ENCODE measurements at regions not wholly inside any gene's neighbourhood (a gene's known extent, or its start where the extent isn't known, plus 50 kb on each side); places are given as distances from the start of the nearest gene placed in this dataset.

DNA sequence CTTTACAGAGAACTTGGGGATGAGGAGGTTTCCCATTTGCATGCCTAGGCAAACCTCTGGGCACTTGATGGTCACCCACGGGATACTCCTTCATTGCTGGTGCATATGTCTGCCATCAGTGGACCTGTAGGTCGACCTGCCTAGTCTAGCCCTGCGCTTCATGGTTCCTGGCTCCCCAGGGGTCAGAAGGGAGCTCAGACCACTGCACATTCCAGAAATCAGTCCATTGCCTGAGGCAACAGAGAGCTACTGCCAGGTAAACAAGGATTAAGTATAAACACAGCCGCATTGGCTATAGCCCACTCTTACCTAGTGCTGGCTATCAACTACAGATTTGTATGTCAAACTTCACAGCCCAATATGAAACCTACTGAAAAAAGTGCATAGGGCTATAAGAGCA is 476.4 kb downstream of the SOX5 start:
- no peak overlapping the region for H3K4me2 ChIP-seq (ENCODE audit: low read depth, low read length, poor library complexity, severe bottlenecking)
- no peak overlapping the region for H3K27ac ChIP-seq (ENCODE audit: low read depth, low read length)
- H3K79me2 ChIP-seq (ENCODE audit: insufficient read depth, low read length): no peaks in the 10 kb centered on the region
- H4K20me1 ChIP-seq (ENCODE audit: low read depth, low read length): no peaks in the 10 kb centered on the region
- H3K36me3 ChIP-seq (ENCODE audit: low read length): no peaks in the 10 kb centered on the region
- no peak overlapping the region for H3K9ac ChIP-seq (ENCODE audit: low read length)
- H3K4me3 ChIP-seq (ENCODE audit: insufficient read depth, low read length, poor library complexity, severe bottlenecking): no peak overlapping the region
- no peaks in the 10 kb centered on the region for H3K27me3 ChIP-seq (ENCODE audit: low read length)
- TF ChIP-seq EZH2phosphoT487 (conservative IDR thresholded peaks at IDR 0.05; ENCODE audit: low read length): no peak
- TF ChIP-seq, protein P1, sequence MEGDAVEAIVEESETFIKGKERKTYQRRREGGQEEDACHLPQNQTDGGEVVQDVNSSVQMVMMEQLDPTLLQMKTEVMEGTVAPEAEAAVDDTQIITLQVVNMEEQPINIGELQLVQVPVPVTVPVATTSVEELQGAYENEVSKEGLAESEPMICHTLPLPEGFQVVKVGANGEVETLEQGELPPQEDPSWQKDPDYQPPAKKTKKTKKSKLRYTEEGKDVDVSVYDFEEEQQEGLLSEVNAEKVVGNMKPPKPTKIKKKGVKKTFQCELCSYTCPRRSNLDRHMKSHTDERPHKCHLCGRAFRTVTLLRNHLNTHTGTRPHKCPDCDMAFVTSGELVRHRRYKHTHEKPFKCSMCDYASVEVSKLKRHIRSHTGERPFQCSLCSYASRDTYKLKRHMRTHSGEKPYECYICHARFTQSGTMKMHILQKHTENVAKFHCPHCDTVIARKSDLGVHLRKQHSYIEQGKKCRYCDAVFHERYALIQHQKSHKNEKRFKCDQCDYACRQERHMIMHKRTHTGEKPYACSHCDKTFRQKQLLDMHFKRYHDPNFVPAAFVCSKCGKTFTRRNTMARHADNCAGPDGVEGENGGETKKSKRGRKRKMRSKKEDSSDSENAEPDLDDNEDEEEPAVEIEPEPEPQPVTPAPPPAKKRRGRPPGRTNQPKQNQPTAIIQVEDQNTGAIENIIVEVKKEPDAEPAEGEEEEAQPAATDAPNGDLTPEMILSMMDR (IDR thresholded peaks at IDR 0.05; ENCODE audit: insufficient read depth, low read length, poor library complexity, severe bottlenecking): no peak
- no peak overlapping the region for H2AFZ ChIP-seq (ENCODE audit: low read depth, low read length, severe bottlenecking)
- no peaks in the 10 kb centered on the region for H3K9me3 ChIP-seq (ENCODE audit: insufficient read depth, low read length)
- no peaks in the 10 kb centered on the region for H3K9me2 ChIP-seq (replicated peaks; ENCODE audit: insufficient read depth, low read length)
- H3F3A ChIP-seq (ENCODE audit: insufficient read depth): no peaks in the 10 kb centered on the region

- Histone ChIP-seq H4K20me1 (ENCODE audit: low read depth, low read length) (no peaks in the 10 kb centered on the region), H3K9me2 (replicated peaks; ENCODE audit: insufficient read depth, low read length) (no peaks in the 10 kb centered on the region), H3K27me3 (ENCODE audit: low read length) (no peaks in the 10 kb centered on the region), H3K27ac (ENCODE audit: low read depth, low read length) (no peak overlapping the region), H2AFZ (ENCODE audit: low read depth, low read length, severe bottlenecking) (no peak overlapping the region), H3F3A (ENCODE audit: insufficient read depth) (no peaks in the 10 kb centered on the region), H3K9ac (ENCODE audit: low read length) (no peak overlapping the region), H3K36me3 (ENCODE audit: low read length) (no peaks in the 10 kb centered on the region), H3K4me2 (ENCODE audit: low read depth, low read length, poor library complexity, severe bottlenecking) (no peak overlapping the region), H3K9me3 (ENCODE audit: insufficient read depth, low read length) (no peaks in the 10 kb centered on the region), H3K79me2 (ENCODE audit: insufficient read depth, low read length) (no peaks in the 10 kb centered on the region), H3K4me3 (ENCODE audit: insufficient read depth, low read length, poor library complexity, severe bottlenecking) (no peak overlapping the region)
- TF ChIP-seq, protein P1 (IDR thresholded peaks at IDR 0.05; ENCODE audit: insufficient read depth, low read length, poor library complexity, severe bottlenecking): no peak
- no peak for TF ChIP-seq EZH2phosphoT487 (conservative IDR thresholded peaks at IDR 0.05; ENCODE audit: low read length)
Observed at GRCh38 chr12:23474438-23474976, 475.0 kb downstream of the SOX5 start.
